Stimulated activated naive CD8-positive, alpha-beta T cell treated with anti-CD3 and anti-CD28 coated beads, Interleukin-15, Interleukin-2, amounts not matched to agents 100 U/mL and 50 U/mL, for 24 hours (primary cell): ENCODE measurements at regions not wholly inside any gene's neighbourhood (a gene's known extent, or its start where the extent isn't known, plus 50 kb on each side); places are given as distances from the start of the nearest gene placed in this dataset.

Source experiments
- ATAC-seq: fragments of 150-1000 bp; cut with Tn5 transposase; one replicate; pipeline ENCODE4 v1.10.0; 2021
- DNase-seq: peaks from one replicate; pipeline ENCODE4 v3.0.0; 2021

DNA sequence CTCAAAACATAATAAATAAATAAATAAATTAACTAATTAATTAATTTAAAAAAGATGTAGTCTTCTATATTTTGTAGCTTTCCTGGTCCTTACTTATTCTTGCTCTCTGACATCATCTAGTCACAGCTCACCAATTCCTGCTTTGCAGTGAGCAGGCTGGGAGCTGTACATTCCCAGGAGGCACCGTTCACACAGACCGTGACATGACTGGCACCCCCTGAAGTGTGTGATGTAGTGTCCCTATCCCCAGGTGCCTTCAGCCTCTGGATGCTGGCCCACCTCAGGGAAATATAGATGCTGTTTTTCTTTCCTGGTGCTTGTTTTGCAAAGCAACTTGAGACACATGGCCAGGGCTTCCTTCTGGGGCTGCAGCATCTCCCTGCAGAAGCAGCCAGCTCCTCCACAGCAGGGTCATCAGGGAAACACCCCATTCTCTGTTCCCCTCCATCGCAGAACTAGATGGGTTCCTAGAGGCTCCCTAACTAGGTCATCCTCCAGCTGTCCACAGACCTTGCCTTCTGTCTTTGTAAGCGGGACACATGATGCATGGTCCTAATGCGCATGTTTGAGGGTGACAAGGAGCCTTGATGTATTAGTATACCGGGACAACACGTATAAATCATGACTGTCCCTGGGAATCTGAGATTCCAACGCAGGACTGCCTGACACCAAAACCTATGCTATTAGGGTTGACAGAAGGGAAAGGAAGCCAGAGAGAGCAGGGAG, 76.4 kb downstream of the RHOB start:
- no peak for ATAC-seq
- no peak for DNase-seq

DNA sequence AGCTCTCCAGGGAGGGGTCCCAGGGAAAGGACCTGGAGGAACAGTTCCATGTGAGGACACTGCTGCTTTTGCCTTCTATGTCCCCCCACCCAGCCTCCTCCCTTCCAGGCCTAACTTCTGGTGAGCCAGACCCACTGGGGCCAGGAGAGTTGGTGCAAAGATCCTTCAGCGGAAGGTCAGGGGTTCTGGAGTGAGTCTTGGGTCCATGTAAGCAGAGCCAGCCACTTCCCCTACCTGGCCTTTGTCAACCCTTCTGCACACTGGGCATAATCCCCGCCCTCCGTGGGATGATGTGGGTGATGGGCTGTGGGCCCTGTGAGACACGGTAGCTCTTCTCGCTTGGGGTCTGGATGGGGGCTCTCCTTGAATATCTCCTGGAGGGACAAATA, 76.9 kb downstream of the RHOB start:
- DNase-seq, result no peak
- ATAC-seq, result no peak

DNA sequence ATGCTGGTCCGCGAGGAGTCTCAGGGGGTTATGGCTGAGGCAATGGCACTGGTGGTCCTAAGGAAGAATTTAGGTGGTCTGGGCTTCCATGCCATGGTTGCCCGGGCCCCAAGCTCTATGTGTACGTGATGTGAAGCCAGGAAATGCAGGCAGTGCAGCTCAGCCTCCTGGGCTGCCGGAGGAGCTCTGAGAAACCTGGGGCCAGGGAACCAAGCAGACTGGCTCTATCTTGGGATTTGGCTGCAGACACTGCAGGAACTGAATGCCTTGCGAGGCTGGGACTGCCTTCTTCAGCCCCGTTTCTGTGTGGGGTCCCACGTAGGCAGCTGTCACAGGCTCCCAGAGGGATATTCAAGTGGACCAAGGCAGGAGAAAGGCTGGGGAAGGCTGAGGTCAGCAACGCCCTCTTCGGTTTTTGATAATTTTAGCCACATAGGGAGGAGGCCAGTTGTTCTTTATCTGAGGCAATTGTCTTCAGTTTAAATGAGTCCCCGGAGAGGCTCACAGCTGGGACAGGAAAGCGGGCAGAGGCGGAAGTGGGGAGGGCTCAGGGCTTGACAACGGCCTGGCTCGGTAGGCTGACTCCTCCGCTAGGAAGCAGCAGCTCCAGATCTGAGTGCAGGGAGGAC, 77.7 kb downstream of the RHOB start:
- ATAC-seq, result no peak
- no peak for DNase-seq

DNA sequence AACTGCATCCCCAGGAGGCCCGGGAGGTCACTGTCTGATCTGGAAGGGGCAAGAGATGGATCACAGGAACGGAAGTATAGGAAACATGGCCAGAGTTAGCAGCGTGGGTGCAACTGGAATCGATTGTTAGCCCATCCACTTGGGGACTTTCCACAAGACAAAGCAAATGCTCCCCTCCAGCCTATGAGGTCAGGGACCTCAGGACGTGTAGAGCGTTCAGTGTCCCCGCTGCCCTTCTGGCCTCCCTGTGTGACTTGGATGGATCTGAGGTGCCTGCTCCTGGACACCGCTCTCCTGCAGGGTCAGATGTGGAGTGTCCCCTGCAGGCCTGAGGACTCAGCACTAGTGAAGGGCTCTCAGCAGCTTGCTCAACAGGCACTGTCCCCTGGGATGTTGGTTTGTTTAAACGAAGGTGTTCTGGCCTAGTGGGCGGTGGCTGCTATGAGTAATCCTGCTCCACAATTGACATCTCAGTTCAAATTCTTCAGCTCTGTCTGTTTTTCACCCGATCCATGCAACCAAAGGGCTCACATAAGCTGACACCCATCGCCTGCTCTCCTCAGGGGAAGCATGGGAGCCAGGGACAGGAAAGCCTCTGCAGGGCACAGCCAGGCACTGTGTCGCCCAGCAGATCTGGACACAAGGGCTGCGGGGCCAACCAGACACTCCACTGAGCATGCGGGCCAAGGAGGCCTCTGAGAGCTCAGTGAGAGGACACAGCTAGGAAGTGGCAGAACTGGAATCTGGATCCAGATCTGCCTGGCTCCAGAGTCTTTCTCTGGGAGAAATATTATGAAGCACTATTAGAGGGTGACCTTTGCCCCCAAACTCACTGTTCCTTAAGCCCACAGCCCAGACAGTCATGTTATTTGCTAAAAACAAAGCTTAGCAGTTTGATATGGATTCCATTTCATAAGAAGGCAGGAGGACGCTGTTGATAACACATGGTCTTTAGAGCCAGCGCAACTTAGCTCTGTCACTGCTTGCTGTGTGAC, 78.5 kb downstream of the RHOB start:
- ATAC-seq (peak; percentile 47), DNase-seq (peak; percentile 13)

DNA sequence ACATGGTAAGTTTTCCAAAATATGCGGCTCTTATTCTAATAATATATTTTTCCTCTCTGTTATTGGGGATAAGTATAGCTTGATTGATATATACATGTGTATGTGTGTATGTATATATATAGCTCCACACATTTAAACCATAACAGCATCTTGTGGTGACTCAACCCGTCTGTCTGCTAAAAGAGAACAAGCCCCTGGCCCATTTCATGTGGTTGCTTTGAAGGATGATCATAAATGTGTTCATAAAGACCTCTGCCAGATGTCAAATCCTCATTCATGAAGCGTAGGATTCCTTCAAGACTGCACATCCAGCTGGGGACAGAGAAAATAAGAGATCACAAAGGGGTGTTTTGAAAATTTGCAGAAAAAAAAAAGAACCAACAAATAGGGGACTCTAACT, 79.3 kb downstream of the RHOB start:
- ATAC-seq (no peak), DNase-seq (no peak)

DNA sequence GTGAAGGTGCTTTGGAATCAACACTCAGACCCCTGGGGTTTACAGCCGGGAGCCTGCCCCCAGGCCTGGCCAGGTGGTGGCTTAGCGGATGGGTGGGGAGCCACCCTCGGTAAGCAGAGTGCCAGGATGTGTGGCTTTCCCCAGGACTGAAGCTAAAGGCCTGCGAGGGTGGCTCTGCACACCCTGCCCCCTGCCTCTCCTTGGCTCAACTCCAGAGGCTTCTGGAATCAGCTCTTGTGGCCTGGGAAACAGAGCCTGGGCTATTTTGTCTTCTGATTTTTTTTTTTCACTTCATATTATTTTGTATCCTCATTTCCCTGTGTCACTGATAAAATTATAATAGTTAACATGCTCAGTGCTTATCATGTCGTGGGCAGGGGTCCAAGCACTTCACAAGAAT, 79.8 kb downstream of the RHOB start:
- ATAC-seq (no peak), DNase-seq (no peak)

DNA sequence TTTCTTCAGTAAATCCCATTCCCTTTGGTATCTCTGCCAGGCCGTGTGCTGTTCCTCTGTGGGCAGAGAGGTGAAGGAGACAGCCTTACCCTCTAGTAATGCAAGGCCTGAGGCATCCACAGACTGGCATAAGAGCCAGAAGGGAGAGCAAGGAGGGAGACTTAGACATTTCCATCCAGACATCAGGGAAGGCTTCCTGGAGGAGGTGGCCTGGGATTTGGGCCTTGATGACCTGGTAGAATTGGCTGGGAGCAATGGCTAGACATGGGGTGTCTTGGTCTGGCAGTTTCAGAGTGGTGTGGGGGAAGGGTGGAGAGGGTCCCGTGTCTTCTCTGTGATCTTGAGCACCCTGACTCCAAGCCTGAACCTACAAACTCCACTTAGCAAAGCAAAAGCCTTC, 81.8 kb downstream of the RHOB start:
- no peak for ATAC-seq
- DNase-seq, result no peak

DNA sequence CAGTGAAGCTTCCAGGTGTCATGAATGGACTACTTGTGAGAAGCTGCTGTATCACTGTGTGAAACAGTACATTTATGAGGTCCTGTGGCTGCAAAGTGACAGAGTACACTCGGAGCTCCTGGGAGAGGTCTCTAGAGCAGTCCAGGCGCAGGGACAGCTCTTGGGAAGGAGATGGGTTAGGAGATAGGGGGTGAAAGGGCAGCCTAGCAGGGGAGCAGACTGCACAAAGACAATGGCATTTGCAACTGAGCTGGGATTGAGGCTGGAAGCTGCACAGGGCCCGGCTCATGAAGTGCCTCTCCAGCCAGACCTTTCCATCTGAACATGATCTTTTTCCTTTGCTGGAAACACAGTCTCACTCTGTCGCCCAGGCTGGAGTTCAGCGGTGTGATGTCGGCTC, 83.6 kb downstream of the RHOB start:
- no peak for ATAC-seq
- DNase-seq, result no peak

DNA sequence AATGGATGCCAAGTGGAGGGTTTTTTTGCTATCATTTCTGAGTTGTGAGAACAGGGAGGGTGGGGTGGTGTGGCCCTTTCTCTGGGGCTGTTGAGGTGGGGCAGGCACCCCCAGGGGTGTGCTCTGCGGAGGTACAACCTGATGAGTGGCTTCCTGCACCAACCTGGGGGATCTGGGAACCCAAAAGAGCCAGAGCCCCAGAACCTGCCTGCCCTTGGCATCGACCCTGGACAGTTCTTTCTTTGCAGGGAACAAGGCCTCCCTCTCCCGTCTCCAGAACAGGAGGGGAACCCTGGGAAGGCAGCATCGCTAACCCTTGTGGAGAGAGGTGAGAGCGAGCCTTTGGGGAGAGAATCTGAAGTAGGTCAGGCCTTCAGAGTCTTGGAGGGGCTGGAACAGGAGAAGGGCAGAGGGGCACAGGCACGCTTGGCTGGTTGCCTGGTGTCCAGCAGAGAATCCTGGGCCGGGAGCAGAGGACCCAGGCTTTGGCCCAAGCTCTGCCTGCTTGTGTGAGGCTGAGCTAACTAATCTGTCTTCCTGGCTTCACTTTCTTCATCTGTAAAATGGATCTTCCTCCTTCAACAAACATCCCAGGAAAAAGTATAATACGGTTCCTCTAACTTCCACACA, 84.9 kb downstream of the RHOB start:
- DNase-seq (no peak), ATAC-seq (no peak)

DNA sequence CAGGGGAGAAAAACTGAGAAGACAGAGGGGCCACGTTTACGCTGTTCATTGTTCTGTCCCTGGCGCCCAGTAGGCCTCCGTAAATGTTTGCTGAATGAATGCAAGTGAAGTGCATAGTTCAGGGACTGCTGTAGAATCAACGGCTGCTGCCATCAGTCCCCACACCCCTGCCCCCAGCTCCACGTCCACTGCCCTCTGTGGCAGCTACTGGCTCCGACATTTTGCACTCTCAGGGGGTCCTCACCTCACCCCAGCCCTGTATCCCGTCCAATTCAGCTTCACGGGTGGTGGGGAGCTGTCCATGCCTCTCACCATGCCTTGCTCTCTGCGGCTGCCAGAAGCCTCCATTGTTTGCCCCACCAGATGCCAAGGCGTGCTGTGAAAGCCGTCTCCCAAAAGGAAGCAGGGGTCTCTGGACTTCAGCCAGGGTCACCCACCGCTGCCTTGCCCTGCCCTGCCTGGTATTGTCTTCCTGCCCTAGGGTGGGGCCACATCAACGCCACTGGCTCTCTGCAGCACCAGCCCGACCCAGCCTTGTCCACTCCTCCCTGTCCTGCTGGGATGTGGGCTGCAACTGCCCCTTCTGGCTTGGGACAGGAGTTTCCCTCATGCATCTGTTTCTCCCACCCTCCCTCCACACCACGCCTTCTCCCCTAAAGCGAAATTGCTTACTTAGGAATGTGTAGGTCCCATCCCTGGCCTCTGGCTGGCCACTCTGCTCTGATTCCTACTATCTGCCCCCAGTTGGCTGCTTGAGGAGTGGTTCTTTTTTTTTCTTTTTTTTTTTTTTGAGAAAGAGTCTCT, 86.0 kb downstream of the RHOB start:
- no peak for ATAC-seq

DNA sequence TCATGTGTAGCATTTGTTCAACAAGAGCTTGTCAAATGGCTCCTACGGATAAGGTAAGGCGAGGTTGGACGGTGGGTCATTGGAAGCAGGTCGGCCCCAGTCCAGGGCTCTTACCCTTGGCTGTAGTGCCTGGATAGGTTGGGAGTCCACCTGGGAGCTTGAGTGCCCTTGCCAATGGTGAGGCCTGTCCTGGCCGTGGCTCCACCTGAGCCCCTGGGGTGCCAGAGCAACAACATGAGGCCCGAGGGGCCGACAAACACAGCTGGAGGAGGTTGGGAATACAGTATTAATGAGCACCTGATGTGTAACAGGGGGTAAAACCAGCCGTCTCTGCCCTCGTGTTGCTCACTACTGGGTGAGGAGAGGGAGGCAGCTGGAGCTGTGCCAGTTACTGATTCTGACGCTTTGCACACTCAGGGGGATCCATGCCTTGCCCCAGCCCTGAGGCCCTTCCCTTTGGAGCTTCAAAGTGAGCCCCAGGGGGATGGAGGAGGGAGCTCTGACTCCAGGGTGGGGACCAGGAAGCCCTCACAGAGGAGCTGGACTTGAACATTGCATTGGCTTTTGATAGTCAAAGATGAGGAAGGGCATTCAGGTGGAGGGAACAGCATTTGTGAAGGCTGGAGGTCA, 87.2 kb downstream of the RHOB start:
- ATAC-seq (no peak), DNase-seq (no peak)

More for the DNA sequence above, 86.0 kb downstream of the RHOB start:
- DNase-seq, result no peak

DNA sequence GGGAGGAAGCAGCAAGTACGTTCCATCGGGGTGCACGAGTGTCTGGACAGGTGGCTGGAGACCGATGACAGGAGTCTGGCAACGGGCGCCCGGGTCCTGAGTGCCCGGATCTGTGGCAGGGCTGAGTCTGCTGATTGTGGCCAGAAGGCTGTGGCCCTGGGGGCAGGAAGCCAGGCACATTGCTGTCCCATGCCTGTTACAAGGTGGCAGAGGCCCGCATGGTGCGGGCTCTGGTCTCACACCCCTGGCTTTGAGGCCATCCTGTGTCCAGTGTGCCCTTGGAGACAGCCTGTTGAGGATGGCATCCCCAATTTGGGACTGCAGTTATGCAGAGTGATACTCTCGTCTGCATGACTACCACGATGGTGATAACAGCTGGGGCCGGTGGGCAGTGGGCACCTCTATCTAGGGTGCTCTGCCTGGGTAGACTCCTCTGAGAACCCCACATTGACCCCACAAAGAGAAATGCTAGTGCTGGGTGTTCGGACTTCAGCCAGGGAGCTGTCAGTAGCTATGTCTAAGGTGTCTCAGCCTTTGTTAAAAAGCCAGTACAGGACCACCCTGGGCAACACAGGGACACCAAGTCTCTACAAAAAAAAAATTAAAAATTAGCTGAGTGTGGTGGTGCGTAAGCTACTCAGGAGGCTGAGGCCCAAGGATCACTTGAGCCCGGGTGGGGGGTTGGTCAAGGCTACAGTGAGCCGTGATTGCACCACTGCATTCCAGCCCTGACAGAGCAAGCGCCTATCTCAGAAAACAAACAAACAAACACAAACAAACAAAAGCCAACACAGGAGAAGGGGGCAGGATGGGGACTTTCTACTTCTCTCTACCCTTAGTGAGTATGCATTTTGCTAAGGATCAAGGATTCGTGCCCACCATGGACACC, 88.3 kb downstream of the RHOB start:
- no peak for DNase-seq
- no peak for ATAC-seq

DNA sequence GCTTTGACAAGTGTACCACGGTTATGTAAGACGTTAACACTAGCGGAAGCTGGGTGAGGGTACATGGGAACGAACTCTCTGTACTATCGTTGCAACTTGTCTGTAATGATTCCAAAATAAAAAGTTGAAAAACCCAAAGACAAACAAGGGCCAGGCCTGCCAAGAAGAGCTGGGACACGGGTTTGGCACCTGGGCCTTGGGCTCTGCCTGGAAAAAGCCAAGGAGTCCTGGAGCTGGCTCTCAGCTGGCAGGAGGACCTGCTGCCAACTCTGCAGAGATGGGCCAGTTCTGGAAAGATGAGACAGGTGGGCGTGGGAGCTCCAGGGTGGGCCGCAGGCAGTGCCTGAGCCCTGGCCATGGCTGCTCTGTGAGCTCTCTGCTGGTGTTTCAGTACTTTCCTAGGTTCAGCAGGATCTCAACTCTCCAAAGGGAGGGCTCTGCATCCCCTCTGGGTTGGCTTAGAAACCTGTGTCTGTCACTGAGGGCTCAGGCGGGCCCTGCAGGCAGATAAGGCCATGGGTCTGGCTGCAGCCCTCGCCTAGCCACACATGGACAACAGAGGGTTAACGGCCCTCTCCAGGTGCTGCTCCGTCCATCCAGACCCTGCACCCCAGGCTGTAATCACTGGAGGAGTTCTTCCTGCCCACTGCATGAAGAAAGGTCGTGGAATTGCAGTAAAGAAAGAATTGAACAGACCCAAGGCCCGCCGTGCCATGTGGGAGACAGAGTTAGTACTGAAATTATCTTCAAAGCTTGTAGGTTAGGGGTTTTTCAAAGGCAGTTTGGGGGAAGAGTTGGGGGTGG, 89.9 kb downstream of the RHOB start:
- no peak for ATAC-seq

DNA sequence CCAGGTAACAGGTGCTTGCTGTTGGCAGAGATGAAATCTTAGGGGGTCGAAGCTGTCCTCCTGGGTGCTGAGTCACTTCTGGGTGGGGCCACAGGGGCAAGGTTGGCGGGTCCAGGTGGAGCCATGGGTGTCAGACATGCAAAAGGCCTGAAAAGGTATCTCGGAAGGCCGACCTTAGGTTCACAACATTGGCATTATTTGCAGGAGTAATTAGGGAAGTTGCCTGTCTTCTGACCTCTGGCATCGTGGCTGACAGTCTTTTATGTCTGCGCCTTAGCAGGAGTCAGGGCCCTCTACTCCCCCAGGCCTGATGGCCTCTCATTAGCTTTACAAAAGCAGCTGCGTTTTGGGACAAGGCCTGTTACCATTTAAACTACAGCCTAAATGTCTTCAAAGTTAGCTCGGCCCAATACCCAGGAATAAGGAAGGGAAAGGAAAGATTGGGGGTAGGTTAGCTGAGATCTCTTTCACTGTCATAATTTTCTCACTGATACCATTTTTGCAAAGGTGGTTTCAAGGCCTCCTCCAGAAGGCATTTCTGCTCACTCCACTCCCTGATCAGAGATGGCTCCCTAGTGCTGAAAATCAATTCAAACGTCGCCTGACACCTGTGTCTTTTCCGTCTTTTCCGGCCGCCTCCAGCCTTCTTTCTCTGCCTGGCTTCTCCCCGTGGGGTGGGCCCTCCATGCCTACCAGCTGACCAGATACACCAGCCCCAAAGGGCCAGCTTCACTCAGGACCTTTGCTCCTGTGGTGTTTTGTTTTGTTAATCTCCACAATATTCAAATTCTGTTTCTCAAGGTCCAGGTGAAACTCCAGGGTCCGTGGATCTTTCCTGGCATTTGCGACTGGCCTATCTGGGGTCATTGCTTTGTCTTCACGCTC, 90.8 kb downstream of the RHOB start:
- DNase-seq (no peak), ATAC-seq (no peak)

More for the DNA sequence above, 89.9 kb downstream of the RHOB start:
- DNase-seq, result no peak

DNA sequence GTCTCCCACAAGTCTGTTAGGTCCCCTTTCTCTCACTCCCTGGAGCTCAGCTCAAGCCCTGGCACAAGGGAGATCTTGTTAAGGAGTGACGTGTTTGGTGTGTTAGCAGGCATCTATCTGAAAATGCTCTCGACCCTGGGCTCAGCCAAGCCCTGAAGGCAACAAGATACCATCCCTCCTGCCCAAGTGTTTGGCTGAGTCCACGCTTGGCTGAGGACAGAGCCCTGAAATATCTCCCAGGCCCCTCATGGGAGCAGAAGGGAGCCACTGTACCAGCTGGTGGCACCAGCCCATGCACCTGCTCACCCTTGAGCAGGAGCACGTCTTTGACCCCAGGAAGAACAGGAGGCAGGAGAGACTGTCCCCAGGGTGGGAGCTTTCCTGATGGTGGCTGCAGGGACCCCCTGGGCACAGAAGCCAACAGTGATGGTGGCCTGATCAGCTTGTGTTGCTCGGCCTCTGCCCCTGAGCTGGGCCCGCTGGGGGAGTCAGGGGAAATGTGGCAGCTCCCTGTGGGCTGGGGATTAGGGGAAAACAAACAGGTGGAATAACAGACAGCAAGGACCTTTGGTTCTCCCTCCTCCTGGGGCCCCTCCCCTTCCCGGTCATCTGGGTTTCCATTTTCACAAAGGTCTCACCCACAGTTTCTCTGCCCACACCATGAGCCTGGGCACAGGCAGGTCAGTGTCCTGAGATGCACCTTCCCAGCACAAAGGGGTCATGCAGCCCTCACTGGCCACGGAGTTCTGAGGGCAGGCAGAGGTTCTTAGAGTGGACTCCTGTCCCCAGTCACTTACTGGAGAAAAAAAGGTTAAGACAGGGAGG, 91.6 kb downstream of the RHOB start:
- no peak for DNase-seq
- ATAC-seq, result no peak

DNA sequence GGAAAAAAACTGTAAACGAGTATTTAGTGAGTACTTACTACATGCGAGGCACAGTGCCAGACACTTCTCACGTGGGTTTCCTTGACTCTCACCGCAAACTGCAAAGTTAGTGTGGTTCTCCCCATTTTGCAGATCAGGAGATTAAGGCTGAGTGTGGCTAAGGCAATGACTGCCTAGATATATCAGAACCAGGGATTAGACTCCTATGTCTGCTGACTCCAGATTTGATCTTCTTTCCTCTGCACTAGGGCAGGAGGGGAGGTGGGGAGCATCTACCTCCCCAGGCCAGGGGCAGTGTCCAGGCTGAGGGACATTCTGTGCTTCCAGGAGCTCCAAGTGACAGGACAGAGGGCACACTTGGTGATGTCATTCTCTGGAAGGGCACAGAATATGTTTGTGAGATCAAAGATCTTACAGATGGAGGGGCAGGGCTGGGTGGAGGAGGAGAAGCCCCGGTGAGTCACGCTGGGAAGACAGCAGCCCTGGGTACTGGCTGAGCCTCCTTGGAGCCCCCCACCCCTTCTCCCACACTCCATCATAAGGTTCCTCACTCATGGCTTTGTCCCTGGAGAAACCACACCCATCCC, 92.4 kb downstream of the RHOB start:
- no peak for DNase-seq
- ATAC-seq, result peak; percentile 8
